OCI-LY7 (cell line): ENCODE measurements at regions not wholly inside any gene's neighbourhood (a gene's known extent, or its start where the extent isn't known, plus 50 kb on each side); places are given as distances from the start of the nearest gene placed in this dataset.

Source experiments
- BruUV-seq: library from RNA; stranded (reverse); fragments of 400-500 nt; replicated peaks from 2 replicates; lab custom pipeline; 2021; lab: Mats Ljungman, UMichigan
- CTCF ChIA-PET: fragments of 300-600 bp; sonication (Branson Sonifier 250); formaldehyde crosslinking; loops from one replicate; lab custom pipeline; 2022; ENCODE audit warnings: antibody characterized with exemption; ENCODE audit not compliant: unreplicated experiment; lab: Charles Lee
- POLR2A ChIA-PET: fragments of 300-600 bp; sonication (Branson Sonifier 250); formaldehyde crosslinking; loops from one replicate; lab custom pipeline; 2022; ENCODE audit warnings: antibody characterized with exemption; lab: Charles Lee
- DNase-seq: peaks from one replicate; pipeline ENCODE4 v3.0.0-alpha.2; 2015; ENCODE audit warnings: low spot score
- H2AFZ ChIP-seq: fragments of 200-600 bp; sonication (generic), shearing (Covaris generic); 2 replicates; pipeline ENCODE4 v1.6.1; 2014; ENCODE audit warnings: mild to moderate bottlenecking, antibody characterized with exemption, low read length, moderate library complexity
- H3K27ac ChIP-seq: fragments of 200-600 bp; sonication (generic); 2 replicates; pipeline ENCODE4 v1.5.1; 2014; ENCODE audit warnings: mixed run types, low read depth, mild to moderate bottlenecking, moderate library complexity, low read length, inconsistent platforms; ENCODE audit not compliant: poor library complexity, severe bottlenecking
- H3K36me3 ChIP-seq: fragments of 200-600 bp; sonication (generic); 2 replicates; pipeline ENCODE4 v1.6.1; 2014; ENCODE audit warnings: mild to moderate bottlenecking, antibody characterized with exemption, low read length, moderate library complexity, mixed read lengths; ENCODE audit not compliant: insufficient read depth
- H3K4me1 ChIP-seq: fragments of 200-600 bp; sonication (generic); 2 replicates; pipeline ENCODE4 v1.5.1; 2014; ENCODE audit warnings: mild to moderate bottlenecking, low read length; ENCODE audit not compliant: insufficient read depth, poor library complexity, severe bottlenecking
- H3K4me2 ChIP-seq: fragments of 200-600 bp; sonication (generic); 2 replicates; pipeline ENCODE4 v1.6.1; 2014; ENCODE audit warnings: mild to moderate bottlenecking, low read length
- H3K4me3 ChIP-seq: fragments of 200-600 bp; sonication (generic); 2 replicates; pipeline ENCODE4 v1.5.1; 2014; ENCODE audit warnings: mild to moderate bottlenecking, low read depth, low read length; ENCODE audit not compliant: poor library complexity, severe bottlenecking
- H3K79me2 ChIP-seq: fragments of 200-600 bp; sonication (generic); 2 replicates; pipeline ENCODE4 v1.6.1; 2016; ENCODE audit warnings: low read depth, mild to moderate bottlenecking, low read length, moderate library complexity, mixed read lengths; ENCODE audit not compliant: insufficient read depth
- H3K9me2 ChIP-seq: fragments of 200-600 bp; sonication (generic); 2 replicates; pipeline ENCODE4 v1.6.1; 2016; ENCODE audit warnings: mild to moderate bottlenecking, low read length, mixed read lengths; ENCODE audit not compliant: insufficient read depth
- H3K9me3 ChIP-seq: fragments of 200-600 bp; sonication (generic); 2 replicates; pipeline ENCODE4 v1.6.1; 2014; ENCODE audit warnings: mild to moderate bottlenecking, mixed run types, low read length, mixed read lengths
- H4K20me1 ChIP-seq: fragments of 200-600 bp; sonication (generic); 2 replicates; pipeline ENCODE4 v1.6.1; 2014; ENCODE audit warnings: mild to moderate bottlenecking, antibody characterized with exemption, low read length, moderate library complexity, mixed read lengths; ENCODE audit not compliant: insufficient read depth
- EZH2phosphoT487 ChIP-seq: fragments of 200-600 bp; sonication (generic); IDR thresholded peaks from 2 replicates; pipeline ENCODE4 v1.6.1; 2018; ENCODE audit warnings: low read depth, borderline replicate concordance, mild to moderate bottlenecking, mixed run types, antibody characterized with exemption, low read length, moderate library complexity, mixed read lengths
- intact Hi-C: fragments of 100-400 bp; cut with micrococcal nuclease; formaldehyde crosslinking; loops from one replicate; pipeline ENCODE4 v1.10.0; 2022; ENCODE audit not compliant: unreplicated experiment
- TF ChIP-seq, protein P1 (sequence below): fragments of 200-600 bp; sonication (generic); conservative IDR thresholded peaks from 2 replicates; pipeline ENCODE4 v1.5.1; 2014; ENCODE audit warnings: mild to moderate bottlenecking, antibody characterized with exemption, low read length, moderate library complexity, mixed read lengths

DNA sequence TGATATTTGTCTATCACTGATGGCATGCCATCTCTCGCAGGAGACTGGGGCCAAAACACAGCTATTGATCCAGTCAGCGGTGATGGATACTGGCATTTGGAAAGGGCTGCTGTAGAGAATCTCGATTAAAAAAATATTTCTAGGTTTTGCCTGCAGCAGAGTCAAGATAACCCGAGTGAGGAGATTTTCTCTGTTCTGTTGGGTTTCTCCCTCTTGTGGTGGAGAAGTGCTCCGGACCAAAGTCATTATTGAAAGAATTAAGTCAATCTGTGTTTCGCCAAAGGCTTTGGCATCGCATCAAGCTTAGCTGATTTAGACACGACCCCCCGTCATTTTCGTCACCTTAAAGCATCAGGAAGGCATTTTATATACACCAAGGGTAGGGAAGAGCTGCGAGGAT lies 97.1 kb upstream of the IRX2 start:
- Histone ChIP-seq H2AFZ (no peak overlapping the region), H3K4me3 (no peak overlapping the region), H4K20me1 (no peaks in the 10 kb centered on the region), H3K79me2 (no peaks in the 10 kb centered on the region), H3K36me3 (no peaks in the 10 kb centered on the region), H3K4me2 (no peak overlapping the region), H3K4me1 (no peaks in the 10 kb centered on the region), H3K27ac (no peak overlapping the region), H3K9me2 (no peaks in the 10 kb centered on the region), H3K9me3 (no peaks in the 10 kb centered on the region)
- ChIA-PET POLR2A (no interaction called here), CTCF (no interaction called here)
- BruUV-seq, result no TSS peak
- TF ChIP-seq, protein P1, sequence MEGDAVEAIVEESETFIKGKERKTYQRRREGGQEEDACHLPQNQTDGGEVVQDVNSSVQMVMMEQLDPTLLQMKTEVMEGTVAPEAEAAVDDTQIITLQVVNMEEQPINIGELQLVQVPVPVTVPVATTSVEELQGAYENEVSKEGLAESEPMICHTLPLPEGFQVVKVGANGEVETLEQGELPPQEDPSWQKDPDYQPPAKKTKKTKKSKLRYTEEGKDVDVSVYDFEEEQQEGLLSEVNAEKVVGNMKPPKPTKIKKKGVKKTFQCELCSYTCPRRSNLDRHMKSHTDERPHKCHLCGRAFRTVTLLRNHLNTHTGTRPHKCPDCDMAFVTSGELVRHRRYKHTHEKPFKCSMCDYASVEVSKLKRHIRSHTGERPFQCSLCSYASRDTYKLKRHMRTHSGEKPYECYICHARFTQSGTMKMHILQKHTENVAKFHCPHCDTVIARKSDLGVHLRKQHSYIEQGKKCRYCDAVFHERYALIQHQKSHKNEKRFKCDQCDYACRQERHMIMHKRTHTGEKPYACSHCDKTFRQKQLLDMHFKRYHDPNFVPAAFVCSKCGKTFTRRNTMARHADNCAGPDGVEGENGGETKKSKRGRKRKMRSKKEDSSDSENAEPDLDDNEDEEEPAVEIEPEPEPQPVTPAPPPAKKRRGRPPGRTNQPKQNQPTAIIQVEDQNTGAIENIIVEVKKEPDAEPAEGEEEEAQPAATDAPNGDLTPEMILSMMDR, result no peak
- no peak for TF ChIP-seq EZH2phosphoT487
- DNase-seq, result no peak
- intact Hi-C loops, result no loop called here

DNA sequence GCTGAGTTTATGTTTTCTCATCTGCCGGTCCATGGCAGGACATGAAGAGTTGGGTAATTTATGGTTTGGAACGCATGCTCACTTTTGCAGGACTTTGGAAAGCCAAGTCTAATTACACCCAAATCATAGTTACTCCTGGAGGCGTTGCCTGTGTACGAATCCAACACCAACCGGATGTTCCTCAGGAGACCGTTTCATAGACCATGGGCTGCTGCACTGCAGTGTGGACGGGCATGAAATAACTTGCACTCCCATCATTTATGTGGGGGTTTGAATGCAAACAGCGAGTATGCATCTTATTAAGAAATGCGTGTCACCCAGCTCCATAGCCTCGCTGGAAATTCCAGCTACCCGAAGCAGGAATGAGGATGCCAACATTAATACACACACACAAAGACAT lies 96.1 kb upstream of the IRX2 start:
- TF ChIP-seq EZH2phosphoT487, result no peak
- TF ChIP-seq, protein P1, result no peak
- Histone ChIP-seq H3K27ac (no peak overlapping the region), H3K9me2 (no peaks in the 10 kb centered on the region), H2AFZ (no peak overlapping the region), H3K4me1 (no peaks in the 10 kb centered on the region), H3K36me3 (no peaks in the 10 kb centered on the region), H3K9me3 (no peaks in the 10 kb centered on the region), H3K4me2 (no peak overlapping the region), H4K20me1 (no peaks in the 10 kb centered on the region), H3K79me2 (no peaks in the 10 kb centered on the region), H3K4me3 (no peak overlapping the region)
- CTCF ChIA-PET, result no interaction called here
- no peak for DNase-seq
- intact Hi-C loops, result no loop called here
- BruUV-seq, result no TSS peak
- POLR2A ChIA-PET, result no interaction called here

DNA sequence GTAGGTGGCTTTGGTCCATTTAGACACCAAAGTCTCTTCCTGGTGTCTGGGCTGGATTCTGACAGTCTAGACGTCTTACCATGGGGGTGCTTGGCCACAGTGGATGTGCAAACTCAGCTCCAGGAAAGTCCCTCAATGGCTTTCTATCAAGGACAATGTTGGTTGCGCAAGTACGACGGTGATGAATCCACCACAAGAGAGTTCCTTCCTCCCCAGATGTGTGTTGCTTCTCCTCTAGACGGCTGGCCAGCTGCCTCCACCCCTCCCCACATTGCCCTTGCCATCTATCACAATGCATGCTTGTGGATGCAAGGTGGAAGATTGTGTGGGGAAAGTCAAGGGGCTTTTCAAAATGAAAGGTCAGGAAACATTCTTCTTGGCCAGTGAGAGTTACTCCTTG lies 89.7 kb upstream of the IRX2 start:
- Histone ChIP-seq H3K79me2 (no peaks in the 10 kb centered on the region), H2AFZ (no peak overlapping the region), H3K27ac (no peak overlapping the region), H3K36me3 (no peaks in the 10 kb centered on the region), H3K9me2 (no peaks in the 10 kb centered on the region), H3K9me3 (no peaks in the 10 kb centered on the region), H4K20me1 (no peaks in the 10 kb centered on the region), H3K4me2 (no peak overlapping the region), H3K4me1 (no peaks in the 10 kb centered on the region), H3K4me3 (no peak overlapping the region)
- ChIA-PET POLR2A (no interaction called here), CTCF (no interaction called here)
- intact Hi-C loops, result no loop called here
- no peak for TF ChIP-seq EZH2phosphoT487
- TF ChIP-seq, protein P1, result no peak
- BruUV-seq, result no TSS peak
- DNase-seq, result no peak
